Non-pigmented ciliary epithelial cell (primary cell): ENCODE measurements at regions not wholly inside any gene's neighbourhood (a gene's known extent, or its start where the extent isn't known, plus 50 kb on each side); places are given as distances from the start of the nearest gene placed in this dataset.

Experiments
- DNase-seq: peaks from one replicate; pipeline ENCODE4 v3.0.0-alpha.2; 2010; ENCODE audit warnings: low read depth

DNA sequence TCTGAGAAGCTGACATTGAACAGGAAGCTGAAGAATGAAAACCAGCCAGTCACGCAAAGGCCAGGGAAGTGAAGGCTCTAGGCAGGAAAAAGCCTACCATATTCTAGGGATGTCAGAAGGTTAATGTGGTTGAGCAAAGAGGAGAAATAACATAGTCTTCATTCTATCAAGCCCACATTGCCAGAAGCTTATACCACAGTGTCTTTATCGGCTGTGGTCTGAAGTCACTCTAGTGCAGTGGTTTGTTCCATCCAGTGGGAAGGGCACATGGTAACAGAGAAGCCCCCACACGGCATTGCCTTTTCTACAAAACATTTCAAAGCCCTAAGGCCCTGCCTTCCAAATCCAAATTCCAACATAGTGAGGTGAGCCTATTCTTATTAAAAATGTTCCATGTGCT lies 311.3 kb downstream of the TNS1 start:
- DNase-seq, result no peak

DNA sequence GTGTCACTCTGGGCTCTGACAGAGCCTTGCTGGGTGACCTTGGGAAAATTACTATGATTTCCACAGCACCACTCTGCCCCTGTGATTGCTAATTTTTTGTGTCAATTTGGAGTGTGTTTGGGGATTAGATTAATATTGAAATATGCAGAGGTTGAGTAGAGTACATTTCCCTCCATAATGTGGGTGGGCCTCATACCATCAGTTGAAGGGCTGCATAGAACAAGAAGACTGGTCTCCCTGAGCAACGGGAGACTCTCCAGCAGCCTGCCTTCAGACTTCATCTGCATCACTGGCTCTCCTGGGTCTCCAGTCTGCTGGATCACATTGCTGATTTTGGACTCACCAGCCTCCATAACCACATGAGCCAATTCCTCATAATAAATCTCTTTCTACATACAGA lies 313.7 kb downstream of the TNS1 start:
- no peak for DNase-seq

DNA sequence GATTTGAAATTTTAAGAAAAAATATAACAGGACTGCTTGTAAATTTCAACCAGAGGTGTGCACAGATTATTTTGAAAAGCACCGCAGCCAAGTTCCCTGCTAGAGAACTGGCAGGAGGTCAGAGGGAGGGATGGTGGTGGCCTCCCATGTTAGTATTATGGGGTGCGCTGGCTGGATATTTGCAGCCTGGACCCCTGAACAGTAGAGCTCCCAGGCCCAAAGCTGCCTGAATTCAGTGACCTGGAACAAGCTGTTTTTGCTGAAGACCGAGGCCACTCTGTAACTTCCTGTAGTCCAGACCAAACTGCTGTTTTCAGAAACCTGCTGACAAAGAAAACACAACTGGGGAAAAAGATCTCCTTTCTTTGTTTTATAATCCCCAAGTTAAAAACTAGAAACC lies 314.3 kb downstream of the TNS1 start:
- DNase-seq, result no peak

GRCh38 chr2:217687771-217688170 lies 315.0 kb downstream of the TNS1 start:
- no peak for DNase-seq

DNA sequence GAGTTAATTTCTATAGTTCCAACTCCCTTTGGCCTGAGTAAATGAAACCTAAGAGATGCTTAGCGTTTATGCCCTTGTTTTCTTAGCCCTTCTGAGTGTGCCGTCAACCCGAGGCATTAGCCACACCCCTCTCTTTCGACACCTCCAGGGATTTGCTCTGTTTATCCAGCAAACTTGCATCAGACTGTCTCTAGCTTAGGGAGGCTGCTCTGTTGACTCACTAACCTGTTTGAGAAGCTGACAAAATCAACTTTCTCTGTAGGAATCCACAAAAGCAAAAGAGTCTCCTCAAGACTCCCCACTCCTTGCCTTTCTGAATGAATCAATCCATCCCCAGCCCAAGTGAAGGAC lies 317.6 kb downstream of the TNS1 start:
- peak; percentile 44 for DNase-seq

DNA sequence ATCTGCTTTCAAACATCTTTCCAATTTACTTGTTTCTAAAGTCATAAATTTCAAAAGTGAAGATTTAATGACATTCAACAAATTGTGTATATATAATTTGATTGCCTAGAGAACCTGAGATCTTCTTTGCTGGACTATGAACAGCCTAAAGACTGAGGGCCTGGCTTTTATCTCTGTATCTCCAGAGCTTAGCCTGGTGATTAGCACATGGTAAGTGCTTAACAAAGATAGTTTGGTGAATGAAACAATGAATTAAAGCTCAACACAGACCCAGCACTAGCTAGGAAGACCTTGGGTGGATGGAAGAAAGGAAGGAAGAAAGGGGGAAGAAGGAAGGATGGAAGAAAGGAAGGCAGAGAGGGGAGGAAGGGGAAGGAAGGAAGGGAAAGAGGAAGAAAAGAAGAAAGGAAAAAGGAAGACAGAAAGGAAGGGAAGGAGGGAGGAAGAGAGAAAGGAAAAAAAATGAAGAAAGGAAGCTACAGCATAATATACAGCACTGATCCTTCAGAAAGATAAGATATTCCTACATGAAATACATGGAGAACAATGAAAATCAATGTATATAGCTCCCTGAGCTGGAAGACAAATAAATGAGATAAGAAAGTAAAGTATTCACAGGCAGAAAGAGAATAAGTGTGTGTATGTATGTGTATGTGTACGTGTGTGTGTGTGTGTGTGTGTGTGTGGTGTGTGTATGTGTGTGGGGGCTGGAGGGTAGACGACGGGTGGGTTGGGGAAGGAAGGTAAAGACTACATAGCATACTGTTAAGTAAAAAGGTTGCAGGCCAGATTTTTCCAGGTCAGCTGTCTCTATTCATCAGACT lies 318.2 kb downstream of the TNS1 start:
- DNase-seq, result no peak

DNA sequence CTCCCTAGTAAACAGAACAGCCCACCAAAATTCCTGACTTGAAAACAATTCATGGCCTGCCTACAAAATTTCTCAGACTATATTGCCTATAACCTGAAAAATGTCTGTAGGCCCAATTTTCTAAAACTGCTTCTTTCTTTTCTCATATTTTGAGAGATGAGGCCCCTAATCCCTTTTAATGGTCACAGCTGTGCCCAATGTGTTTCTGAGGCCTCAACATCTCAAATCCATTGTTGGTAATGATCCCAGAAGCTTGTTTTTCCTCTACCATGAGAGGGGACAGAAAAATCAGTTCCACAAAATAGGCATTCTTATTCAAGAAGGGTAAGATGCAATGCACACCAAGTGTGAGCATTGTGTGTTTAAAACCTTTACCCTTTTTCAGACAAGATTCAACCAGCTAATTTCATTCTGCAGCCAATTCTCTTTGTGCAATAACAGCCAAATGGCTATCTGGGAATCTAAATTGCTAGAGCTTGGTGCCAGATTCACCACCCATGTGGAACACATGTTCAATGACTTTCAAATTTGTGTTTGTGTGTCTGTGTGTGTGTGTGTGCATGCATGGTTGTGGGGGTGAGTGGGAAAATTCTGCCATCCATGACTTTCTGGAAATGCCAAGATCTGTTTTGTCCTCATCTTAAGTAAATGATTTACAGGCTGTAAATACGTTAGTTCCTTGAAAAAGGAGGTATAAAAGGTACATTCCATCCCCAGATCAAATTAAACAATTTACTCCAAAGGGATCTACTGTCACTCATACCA lies 319.5 kb downstream of the TNS1 start:
- DNase-seq, result no peak

DNA sequence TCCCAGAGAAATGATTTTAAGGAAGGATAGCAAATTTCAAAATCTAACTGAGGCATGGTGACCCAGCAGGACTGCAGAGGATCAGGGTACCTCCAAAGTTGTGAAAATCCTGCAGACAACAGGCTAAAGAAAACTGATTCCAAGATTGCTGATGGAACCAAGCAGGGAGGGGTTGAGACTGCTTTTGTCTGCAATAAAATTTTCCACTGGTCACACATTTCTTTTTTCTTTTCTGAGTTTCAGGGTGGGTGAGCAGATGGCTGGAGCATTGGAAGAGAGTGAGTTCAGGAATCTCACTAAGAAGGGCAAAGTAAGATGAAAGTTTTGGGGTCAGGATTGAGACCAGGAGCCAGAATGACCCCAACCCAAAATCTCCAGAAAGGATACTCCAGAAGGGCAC lies 321.0 kb downstream of the TNS1 start:
- DNase-seq, result no peak

DNA sequence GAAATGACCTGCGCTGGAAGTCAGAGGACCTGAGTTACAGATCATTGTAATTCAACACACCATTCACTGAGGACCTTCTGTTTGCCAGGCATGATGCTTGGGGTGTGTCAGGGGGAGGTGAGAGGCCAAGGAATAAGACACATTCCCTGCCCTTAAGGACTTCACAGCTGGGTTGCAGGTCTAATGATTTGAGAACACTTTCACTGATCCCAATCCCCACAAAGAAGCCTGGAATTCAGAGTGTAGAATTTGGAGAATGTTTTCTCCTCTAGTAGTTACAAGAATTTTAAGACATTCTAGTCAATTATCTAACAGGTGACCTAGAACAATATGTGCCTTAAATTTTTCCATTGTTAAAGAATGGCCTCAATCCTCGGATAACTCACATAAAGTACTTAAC lies 322.4 kb downstream of the TNS1 start:
- no peak for DNase-seq

- DNase-seq, result no peak
Measured at GRCh38 chr2:217673627-217674026, 329.2 kb downstream of the TNS1 start.

DNA sequence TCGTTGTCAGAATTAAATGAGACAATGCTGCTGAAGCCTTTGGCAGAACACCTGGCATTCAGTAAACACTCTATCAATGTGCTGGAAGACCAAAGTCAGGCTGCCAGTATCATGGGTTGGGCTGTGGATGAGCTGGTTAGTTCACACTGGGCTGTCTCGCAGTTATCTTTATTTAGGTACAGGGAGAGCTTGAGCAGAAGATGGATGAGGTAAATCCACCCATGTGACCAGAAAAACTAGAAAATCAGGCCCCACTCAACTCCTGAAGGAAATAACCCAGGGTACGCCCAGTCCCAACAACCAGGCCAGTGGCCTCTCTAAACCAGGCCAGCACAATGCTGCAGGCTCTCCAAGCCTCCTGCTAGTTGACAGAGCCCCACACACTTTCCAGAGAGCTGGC lies 330.3 kb downstream of the TNS1 start:
- no peak for DNase-seq

DNA sequence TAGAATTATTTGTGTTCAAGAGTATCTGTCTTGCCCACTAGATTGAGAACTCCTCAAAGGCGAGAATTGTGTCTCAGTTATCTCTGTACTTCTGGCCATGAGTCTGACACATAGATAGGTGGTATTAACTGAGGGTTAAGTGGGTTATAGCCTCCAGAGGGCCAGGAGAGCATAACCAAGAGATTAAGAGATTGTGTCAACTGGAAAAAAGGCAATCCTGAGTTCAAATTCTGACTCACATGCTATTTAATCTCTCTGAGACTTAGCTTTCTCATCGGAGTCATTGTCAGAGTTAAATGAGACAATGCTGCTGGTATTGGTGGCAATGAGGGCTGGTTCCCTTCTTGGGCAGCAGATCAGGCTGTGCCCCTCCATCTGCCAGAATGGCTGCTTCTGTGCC lies 330.9 kb downstream of the TNS1 start:
- no peak for DNase-seq

- no peak for DNase-seq
Measured at GRCh38 chr2:217671075-217671474, 331.7 kb downstream of the TNS1 start.

- DNase-seq, result no peak
Measured at GRCh38 chr2:217669831-217670230, 333.0 kb downstream of the TNS1 start.

- no peak for DNase-seq
Measured at GRCh38 chr2:217667512-217667911, 335.3 kb downstream of the TNS1 start.

GRCh38 chr2:217667035-217667434 lies 335.8 kb downstream of the TNS1 start:
- no peak for DNase-seq

- no peak for DNase-seq
Measured at GRCh38 chr2:217666338-217666737, 336.5 kb downstream of the TNS1 start.

GRCh38 chr2:217664761-217665160 lies 338.0 kb downstream of the TNS1 start:
- no peak for DNase-seq

DNA sequence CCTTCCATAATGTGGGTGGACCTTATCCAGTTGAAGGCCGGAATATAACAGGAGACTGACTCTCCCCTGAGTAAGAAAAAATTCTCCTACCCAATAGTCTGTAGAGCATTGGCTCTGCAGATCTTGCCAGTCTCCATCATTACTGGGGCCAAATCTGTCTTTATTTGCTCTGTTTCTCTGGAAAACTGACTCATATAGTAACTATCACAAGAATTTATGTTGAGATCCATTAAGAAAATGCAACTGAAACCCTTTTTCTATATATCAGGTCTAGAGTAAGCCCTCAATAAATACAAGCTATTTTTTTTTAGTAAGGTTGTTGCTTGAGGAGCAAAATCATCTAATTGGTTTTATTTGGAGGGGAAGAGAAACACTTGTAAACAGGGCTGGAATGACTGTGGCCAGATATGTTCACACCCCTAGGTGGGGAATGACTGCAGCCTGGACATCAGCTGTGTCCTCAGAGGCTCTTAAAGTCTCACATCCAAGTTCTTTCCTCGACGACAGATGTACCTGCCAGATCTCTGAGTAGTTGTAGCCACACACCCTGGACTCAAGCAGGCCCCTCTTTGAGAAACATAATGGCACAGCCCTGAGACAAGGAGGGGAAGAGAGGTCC lies 339.7 kb downstream of the TNS1 start:
- DNase-seq, result no peak

- no peak for DNase-seq
Measured at GRCh38 chr2:217661378-217661777, 341.4 kb downstream of the TNS1 start.

DNA sequence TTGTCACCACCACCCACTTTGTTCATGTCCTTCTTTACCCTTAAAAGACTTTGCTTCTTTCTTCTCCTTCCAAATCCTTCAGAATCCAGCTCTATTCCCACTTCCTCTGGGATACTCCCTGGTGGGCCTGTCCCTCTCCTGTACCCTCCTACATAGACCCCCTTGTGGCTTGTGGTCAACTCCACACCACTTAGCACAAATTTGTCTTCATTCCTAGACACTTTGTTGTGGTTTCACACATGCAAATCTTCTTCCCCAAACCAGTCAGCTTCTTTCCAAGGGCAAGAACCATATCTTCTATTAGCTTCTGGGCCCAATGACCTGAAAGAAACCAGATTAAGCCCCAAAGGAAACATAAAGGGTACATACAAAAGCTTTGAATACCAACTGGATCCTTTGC lies 342.4 kb downstream of the TNS1 start:
- no peak for DNase-seq

GRCh38 chr2:217658806-217659205 lies 344.0 kb downstream of the TNS1 start:
- no peak for DNase-seq

GRCh38 chr2:217657252-217657651 lies 345.5 kb downstream of the TNS1 start:
- no peak for DNase-seq
